HG03045 (cell line): ENCODE measurements at regions not wholly inside any gene's neighbourhood (a gene's known extent, or its start where the extent isn't known, plus 50 kb on each side); places are given as distances from the start of the nearest gene placed in this dataset.
"Not testable (repeated sequence)": the region's sequence is repeated elsewhere in the genome, so short reads cannot be mapped to it uniquely, and the experiment has no call there.

Experiments
- ATAC-seq: cut with Tn5 transposase; IDR thresholded peaks from one replicate; pipeline ENCODE4 v1.9.1; 2021; ENCODE audit warnings: mild to moderate bottlenecking, moderate library complexity; ENCODE audit not compliant: unreplicated experiment

DNA sequence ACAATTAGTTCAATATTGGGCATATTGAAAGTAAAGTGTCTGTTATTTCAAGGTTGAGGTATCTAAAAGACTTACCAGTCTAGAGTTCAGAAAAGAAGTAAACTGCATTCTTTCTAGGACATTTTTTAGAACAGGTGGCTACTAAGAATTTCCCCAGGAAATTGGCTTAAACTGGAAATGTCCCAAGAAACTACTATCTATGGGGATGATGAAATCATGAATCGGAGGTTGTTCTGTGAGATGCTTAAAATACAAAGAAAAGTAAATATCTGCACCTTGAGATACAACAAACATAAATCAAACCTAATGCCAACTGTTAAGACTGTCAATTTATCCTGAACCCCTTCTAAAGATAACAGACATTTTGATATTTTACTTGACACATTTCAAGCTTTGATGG, 226.5 kb upstream of the NREP start:
- ATAC-seq: no peak

DNA sequence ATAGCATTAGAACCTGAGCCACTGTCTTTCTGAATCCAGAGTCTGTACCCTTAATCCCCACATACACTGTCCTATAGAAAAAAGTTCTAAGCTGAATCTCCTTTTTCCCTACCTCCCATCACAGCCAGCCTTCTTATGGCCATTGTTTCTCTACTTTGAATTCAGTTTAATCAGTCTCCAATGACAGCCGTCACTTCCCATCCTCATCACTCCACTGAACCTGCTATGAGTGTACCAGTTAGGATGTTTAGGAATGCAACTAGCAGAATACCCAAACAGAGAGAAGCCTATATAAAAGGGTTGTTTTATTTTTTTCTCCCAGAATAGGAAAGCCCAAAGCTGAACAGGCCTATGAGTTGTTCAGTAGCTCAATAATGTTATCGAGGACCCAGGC, 220.4 kb upstream of the NREP start:
- ATAC-seq: no peak

DNA sequence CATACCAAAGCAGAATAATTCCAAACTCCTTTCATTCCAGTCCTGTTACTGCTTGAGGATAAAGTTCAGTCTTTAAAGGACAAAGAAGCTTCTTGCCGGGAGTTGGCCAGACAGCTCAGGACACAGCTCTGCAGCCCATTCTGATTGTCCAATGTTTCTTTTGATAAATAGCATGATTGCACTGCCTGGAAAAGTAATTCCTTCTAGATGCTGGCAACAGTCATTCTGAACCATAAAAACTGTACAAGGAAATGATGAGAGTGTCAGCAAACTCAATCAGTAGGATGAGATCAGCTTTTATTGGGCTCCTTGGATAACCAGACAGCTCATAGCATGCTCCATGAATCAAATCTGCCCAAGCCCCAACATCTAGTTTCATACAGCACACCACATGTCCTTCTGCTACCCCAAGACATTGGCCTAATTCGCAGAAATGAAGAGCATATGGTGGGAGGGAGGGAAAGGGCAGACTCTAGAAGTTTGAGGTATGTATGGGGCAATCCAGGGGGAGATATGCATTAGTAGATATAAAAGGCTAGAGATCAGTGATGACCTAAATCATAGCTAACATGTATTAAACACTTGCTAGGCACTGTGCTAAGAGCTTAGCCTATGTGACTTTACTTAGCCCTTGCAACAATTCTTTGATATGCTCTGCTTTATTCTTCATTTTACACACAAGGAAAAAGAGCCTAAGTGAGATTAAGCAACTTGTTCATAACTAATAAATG, 219.9 kb upstream of the NREP start:
- ATAC-seq: no peak

DNA sequence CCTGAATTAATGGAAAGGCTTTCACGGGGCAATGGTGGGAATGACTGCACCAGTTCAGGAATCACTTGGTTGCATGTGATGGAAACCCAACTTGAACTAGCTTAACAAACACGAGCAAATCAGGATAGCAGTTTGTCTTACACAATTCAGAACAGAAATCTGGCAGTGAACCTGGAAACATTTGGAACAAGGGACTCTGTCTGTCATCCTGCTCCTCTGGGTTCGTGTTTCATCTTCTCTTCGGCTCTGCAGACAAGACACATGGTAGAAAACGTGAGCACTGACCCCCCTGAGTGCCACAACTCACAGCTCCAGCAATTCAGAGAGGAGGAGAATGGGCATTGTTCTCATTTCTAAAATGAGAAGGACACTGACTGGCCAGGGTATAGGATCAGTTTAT, 218.1 kb upstream of the NREP start:
- no peak for ATAC-seq

DNA sequence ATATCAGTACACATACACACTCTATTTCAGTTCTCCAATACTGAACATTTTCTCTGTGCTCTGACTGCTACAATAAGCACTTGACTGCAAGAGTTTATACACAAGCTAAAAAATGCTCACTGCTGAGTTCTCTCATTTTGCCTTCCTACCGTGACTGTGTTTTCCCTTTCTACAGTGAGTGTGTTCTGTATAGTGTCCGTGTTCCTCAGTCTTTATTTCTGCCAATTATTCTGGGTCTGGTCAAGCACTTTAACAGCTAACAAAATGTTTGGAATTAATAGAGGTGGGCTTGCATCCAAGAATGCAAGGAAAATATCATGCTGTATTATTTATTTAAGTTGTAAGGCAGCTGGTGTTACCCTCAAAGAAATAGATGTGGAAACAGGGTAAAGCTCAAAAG, 217.0 kb upstream of the NREP start:
- ATAC-seq: no peak

DNA sequence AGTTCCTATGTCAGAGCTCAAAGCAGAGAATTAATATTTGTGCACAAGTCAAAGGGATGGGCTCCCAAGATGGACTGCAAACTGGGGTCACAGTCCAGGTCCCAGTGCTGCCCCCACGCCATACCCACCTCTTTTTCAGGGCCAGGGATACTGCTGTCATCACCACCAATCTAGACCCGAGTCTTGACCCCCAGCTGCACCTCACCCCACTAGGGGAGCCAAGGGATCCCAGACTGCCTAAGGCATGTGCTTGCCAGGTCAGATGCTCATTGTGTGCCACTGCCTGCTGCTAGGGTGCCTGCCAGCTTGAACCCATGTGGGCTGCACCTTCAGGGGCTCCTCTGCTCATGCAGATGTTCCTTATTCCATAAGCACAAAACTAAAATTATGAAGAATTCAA, 215.6 kb upstream of the NREP start:
- ATAC-seq: no peak

DNA sequence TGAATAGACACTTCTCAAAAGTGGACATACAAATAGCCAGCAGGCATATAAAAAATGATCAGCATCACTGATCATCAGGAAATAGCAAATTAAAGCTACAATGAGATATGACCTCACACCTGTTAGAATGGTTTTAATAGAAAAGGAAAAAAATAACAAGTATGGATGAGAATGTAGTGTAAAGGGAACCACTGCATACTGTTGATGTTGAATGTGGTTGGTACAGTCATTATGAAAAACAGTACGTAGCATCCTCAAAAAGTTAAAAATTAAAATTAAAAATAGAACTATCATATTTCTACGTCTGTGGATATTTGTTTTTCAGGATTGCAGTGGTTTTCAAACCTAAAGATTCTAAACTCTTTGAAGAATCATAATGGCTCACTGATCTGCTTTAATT, 215.1 kb upstream of the NREP start:
- ATAC-seq: no peak

DNA sequence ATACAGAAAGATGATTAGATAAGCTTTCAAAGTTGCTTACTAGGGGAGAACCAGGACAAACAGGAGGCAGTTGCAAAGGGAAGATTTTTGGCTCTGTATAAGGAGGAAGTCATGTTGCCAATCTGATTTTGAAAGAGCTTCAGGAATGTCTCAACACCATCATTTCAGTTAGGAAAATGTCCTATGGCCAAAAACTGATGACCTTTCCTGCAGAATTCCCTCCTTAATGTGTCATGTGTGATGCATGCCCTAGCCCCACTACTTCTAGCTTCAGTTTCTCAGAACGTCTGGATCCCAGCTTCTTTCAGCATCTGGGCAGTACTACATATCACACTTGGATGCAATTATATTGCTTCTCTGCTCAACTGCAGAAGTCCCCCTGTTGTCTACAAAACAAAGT, 211.5 kb upstream of the NREP start:
- ATAC-seq: no peak

DNA sequence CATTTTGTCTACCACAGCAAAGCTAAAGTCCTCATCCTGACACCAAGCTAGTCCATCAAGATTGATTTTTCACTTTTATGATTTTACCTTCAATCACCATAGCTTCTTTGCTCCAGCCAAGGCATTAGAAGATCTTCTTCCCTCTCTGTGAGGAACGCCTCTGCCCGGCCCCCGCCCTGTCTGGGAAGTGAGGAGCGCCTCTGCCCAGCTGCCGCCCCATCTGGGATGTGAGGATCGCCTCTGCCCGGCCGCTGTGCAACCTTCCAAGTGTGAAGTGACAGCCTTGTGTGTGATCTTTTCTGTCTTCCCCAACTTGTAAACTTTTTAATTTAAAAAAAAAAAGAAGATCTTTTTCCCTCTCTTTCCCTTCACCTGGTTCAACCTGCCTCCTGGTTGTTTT, 210.5 kb upstream of the NREP start:
- ATAC-seq: no peak

DNA sequence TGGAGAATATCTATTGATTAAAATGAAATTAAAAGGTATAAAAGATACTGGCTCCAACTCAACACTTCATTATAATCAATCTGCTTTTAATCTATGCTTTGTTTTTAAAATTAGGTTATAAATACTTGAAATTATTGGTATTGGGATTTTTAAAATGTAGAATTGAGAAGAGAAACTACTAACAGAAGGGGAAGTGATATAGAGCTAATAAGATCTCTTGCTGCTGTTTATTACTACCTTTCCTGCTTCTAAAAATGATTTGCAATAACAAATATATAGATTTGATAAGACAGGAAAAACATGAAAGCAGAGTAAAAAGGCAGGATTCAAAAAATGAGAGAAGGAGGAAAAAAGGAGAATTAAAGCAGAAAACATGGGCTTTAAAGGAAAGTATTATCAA, 209.3 kb upstream of the NREP start:
- ATAC-seq: no peak

DNA sequence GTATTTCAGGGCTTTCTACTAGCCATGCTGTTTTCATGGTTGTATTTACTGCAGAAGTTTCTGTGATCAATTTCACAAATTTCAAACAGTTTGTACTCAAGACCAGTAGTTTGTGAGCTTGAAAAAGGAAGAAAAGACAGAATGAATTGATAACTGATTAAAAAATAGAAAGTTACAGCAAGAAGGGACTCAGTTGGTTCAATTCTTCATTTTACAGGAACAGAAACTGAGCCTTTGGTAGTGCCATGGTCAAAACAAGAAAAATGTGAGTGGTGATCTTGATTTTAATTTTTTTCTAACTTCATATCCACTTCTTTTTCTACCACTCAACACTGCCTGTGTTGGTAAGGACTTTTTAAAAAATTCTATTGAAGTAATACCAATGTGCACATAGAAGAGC, 206.6 kb upstream of the NREP start:
- no peak for ATAC-seq

DNA sequence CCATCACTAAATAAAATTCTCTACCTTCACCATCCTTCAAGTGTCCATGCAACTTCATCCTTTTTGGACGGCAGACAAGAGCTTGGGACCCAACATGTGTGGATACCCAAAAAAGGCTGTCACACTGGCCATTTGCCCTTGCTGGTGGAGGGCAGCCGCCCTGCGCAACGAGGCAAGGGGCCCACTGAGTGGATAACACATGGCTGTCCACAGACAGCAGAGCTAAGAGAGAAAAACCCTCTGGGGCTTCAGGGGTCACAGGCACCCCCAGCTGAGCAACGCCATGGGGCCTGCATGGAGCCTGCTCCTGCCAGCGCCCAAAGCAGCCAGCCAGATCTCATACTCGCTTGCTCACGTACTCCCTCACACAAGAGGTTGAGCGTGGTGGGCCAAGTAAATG, 205.9 kb upstream of the NREP start:
- no peak for ATAC-seq

DNA sequence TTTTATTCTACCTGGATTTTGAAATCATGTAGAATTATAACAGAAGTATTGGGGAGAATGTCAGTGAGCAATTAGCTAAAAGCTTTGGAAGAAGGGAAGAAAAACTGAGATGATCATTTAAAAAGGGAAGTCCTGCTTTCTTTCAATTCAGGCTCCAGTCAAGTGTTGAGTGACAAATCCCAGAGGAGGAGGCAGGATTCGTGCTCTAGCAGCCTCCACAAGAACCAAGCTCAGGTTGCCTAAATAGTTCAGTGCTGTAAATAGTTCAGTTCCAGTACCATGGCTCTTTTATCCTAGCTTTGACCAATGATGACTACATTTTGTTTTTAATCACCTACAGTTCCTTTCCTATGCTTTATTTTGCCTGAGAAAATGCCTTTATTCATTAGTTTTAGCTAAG, 204.9 kb upstream of the NREP start:
- no peak for ATAC-seq

DNA sequence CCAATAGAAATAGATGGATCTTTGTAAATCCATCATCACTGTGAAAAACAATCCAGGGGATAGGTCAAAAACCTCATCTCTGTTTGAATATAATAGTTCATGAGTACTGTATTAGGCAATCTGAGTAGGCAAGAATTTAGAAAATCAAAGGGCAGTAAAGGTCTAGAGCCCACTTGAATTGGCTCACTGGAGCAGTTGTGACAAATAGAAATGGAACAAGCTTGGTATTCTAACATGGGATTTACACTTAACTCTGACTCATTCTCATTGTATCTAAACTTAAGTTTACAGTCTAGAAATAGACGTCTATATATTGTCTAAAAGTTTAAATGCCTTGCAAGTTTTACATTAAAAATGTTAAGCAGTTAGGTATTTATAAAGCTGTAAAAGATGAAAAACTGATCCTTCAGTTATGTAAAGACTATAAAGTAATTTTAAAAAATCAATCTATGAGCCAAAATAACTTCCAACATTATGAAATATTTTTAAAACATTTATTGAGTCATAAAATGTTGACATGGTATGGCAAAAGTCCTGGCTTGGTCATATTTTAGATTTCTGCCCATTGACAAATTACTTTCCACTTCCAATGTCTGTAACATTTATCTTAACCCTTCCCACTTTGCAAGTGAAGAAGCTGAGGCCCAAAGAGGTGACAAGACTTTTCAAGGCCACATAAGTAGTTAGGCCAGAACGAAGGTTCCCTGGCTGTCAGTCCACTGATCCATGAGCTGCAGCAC, 203.7 kb upstream of the NREP start:
- ATAC-seq: no peak

DNA sequence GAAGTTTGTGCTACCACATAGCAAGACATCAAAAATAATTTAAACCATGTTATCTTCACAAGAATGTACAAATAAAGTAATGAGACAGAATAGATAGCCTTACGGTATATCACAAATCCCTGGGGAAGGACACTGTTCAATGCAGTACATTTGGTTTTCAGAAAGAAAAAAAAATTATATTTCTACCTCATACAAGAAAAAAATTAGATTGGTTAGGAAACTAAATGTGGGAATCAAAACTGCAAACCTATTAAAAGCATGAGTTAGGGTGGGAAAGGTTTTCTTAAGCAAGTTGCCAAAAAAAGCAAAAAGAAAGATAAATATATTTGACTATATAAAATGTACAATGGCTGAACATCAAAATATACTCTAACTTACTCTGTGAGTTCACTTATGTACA, 201.9 kb upstream of the NREP start:
- ATAC-seq: no peak

DNA sequence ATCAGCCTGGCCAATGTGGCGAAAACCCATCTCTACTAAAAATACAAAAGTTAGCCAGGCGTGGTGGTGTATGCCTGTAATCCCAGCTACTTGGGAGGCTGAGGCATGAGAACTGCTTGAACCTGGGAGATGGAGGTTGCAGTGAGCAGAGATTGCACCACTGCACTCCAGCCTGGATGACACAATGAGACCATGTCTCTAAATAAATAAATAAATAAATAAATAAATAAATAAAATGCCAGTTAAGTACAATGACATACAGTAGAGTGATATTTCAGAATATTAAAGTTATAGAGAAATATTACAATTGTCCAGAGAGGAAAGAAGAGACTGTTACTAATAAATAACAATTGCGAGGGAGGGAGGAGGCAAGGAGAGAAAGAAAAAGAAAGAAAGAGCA, 199.8 kb upstream of the NREP start:
- not testable (repeated sequence) for ATAC-seq

DNA sequence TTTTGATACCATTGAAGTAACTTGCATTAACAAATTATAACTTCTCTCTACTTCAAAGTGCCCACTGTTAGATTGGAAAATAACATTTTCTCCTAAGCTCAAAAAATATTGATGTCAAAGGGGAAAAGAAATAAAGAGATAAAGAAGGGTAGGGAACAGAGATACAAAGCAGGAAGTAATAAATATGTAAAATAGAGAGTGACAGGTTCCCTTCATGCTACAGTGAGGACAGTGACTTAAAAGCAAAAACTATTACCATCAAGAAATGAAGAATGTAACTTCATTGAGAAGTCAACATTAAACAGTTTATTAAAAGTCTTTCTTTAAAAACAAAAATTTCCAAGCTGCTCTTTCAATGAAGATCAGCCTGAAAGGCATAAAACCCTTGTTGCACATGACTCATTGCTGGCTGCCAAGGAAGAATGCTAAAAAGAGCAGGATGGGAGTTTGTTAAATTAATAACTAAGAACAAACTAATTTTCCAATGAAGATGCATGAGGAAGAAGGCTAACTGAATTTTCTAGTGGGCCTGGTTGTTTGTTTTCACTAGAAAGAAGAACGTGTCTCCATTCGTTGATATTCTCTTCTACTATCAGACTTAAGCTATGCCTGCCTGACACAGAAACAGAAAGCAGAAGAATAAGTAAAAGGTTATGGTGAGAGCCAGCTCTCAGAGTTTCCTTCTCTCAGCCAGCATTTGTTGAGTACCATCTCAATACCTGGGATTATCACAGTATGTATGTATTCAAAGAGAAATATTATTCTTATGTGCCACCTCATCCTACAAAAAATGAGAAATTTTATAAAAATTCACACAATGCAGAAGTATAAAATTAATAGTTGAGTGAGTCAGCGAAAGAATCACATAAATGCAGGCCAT, 197.8 kb upstream of the NREP start:
- ATAC-seq: no peak

DNA sequence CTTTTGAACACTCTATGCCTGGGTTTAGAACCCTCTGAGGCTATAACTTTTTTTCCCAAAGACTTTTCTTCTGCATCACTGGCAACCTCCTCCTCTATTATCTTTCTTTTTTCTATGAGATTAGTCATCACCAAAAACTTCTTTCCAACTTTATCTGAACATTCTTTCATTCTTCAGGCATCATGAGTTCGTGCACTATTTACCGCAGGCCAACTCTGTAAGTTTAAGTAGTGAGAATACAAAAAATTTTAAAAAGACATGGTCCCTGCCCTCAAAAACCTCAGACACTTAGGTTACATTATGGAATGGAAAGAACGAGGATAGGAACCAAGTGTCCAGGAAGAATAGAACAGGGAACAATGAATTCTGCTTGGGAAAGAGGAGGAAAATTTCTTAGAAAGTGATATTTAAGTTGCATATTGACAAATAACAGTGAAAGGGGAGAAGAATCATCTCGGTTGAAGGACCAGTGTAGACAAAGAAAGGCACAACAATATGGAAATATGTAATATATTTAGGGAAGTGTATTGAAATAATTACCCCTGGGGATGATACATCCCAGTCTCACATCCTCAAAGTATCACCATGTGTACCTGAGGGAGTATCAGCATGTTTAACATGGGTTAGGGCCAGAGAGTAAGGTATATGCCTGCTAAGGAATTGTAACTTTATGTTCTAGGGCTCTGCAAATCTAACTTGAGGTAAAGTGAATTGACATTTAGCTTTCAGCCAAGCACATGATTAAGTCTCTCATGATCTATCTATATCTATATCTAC, 196.5 kb upstream of the NREP start:
- no peak for ATAC-seq

DNA sequence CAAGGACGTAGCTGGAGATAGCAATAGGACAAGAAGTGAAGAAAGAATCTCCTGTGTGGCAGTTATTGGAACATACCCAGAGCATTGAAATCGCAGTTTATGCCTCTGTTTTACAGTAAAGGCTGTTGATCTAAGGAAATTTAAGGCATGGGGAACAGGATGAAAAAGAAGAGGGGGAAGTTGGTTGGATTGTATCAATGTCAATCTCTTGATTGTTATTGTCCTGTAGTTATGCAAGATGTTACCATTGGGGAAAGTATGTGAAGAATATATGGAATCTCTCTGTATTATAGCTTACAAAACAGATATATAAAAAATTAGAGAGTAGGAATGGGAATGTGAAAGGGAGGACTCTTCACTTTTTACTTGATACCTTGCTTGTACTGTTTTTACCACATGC, 195.6 kb upstream of the NREP start:
- ATAC-seq: no peak

DNA sequence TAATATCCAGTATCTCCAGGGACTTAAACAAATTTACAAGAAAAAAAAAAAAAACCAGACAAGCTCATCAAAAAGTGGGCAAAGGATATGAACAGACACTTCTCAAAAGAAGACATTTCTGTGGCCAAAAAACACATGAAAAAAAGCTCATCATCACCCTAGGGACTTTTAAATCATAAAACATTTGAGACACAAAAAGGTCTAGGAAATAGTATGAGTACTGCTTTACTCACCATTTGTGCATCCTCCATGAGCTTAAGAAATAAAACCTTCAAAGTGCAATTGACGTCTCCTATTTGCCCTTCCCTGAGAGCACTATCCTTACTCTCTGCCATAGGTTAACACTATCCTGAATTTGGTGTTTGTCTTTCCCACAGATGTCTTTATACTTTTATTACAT, 193.7 kb upstream of the NREP start:
- ATAC-seq: no peak
